ENCODE measurements at regions not wholly inside any gene's neighbourhood (a gene's known extent, or its start where the extent isn't known, plus 50 kb on each side); places are given as distances from the start of the nearest gene placed in this dataset.

DNA sequence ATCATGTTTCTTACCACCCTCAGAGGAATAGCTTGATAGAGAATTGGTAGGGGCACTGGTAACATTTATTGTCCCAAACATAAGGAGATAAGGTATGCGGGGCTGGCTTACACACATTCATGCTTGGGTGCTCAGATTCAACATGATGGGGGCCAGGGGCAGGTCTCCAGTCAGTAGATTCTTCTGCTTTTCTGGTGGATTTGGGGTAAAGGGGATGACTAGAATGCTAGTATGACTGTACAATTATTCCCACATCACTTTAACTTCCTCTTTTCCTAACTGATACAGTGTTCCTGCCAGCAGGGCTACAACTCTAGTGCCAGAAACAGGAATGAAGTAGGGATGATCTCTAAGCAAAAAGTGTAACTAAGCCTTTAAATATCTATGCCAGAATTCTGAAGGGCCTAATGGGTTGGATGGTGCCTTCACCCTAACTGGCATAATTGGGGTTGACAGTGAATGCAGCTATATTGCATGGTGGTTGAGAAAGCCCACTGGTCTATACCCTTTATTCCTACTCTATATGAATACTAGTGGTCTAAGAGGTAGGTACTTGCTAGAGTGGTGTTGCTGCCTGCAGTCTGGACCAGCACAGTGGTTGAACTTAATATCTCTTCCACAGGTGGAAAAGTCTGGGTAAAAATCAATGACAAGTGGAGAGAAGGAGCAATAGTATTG is 117.4 kb downstream of the IL12A start:
- Mint-ChIP-seq H3K36me3 (peaks cover 2% of the 10 kb centered on the region), H3K27ac (no peak overlapping the region), H3K4me1 (peaks cover under 1 to 6% (median 5%) of the 10 kb centered on the region in 3 donors), H3K9me3 (peaks cover 0 to 9% (median 0%) of the 10 kb centered on the region in 3 donors), H3K4me3 (no peak overlapping the region), H3K27me3 (no peaks in the 10 kb centered on the region)

GRCh38 chr3:160106905-160107861 is 118.0 kb upstream of the C3orf80 start:
- H3K36me3 Mint-ChIP-seq: no peaks in the 10 kb centered on the region

GRCh38 chr3:160108362-160108761 is 116.9 kb upstream of the C3orf80 start:
- Mint-ChIP-seq H3K9me3 (peaks cover 0 to 4% (median 0%) of the 10 kb centered on the region in 3 donors), H3K4me1 (peaks cover 0 to 7% (median 2%) of the 10 kb centered on the region in 3 donors), H3K27me3 (peaks cover 1% of the 10 kb centered on the region), H3K27ac (no peak overlapping the region), H3K36me3 (no peaks in the 10 kb centered on the region), H3K4me3 (no peak overlapping the region)

More at GRCh38 chr3:160106905-160107861, 118.0 kb upstream of the C3orf80 start:
- Mint-ChIP-seq H3K27ac (no peak overlapping the region), H3K9me3 (peaks cover 0 to 4% (median 0%) of the 10 kb centered on the region in 3 donors), H3K27me3 (peaks cover 1% of the 10 kb centered on the region), H3K4me3 (no peak overlapping the region), H3K4me1 (peaks cover 0 to 7% (median 2%) of the 10 kb centered on the region in 3 donors)

DNA sequence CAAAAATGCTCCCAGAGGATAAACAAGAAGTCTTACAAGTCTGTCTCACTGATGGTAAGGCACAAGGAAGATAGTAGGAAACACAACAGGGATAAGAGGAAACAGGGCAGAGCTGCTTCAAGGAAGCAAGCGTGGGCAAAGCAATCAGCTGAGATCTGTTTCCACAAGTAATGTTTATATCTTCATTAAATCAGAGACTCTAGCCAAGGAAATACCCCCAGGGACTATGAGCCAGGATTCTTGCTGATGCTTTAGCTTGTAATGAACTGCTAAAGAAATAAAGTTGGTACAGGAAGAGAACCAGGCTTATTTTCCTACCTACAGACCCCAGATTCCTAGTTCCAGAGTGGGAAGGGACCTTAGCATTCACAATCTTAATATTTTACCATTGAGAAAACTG is 112.7 kb upstream of the C3orf80 start:
- H3K27me3 Mint-ChIP-seq: peaks cover 4% of the 10 kb centered on the region
- H3K9me3 Mint-ChIP-seq: peaks cover 0 to 9% (median 0%) of the 10 kb centered on the region in 3 donors
- no peak overlapping the region for H3K4me3 Mint-ChIP-seq
- H3K36me3 Mint-ChIP-seq: no peaks in the 10 kb centered on the region
- peaks cover 0 to 5% (median 2%) of the 10 kb centered on the region in 3 donors for H3K4me1 Mint-ChIP-seq
- H3K27ac Mint-ChIP-seq: no peak overlapping the region

- H3K27ac Mint-ChIP-seq: no peak overlapping the region
- peaks cover 0 to 14% (median 0%) of the 10 kb centered on the region in 3 donors for H3K9me3 Mint-ChIP-seq
- H3K4me3 Mint-ChIP-seq: no peak overlapping the region
- peaks cover 4% of the 10 kb centered on the region for H3K27me3 Mint-ChIP-seq
- peaks cover 0 to 5% (median 2%) of the 10 kb centered on the region in 3 donors for H3K4me1 Mint-ChIP-seq
- no peaks in the 10 kb centered on the region for H3K36me3 Mint-ChIP-seq
Observed at GRCh38 chr3:160112996-160113395, 112.2 kb upstream of the C3orf80 start.

DNA sequence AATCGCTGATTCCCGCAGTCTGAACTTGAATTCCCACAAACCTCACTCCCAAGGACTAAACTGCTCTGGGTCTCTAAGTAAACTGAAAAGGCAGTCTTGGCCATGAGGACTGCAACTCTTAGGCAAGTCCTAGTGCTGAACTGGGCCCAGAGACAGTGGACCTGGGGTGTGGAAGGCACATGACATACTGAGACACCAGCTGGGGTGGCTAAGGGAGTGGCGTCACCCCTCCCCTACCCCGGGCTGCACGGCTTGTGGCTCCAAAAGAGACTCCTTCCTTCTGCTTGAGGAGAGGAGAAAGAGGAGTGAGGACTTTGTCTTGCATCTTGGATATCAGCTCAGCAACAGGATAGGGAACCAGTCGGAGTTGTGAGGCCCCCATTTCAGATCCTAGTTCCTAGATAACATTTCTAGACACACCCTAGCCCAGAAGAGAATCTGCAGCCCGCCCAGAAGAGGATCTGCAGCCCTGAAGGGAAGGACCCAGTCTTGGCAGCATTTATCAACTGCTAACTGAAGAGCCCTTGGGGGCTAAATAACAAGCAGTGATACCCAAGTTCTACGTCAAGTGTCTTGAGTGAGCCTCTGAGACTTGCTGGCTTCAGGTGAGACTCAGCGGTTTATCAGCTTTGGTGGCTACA is 110.7 kb upstream of the C3orf80 start:
- H3K27ac Mint-ChIP-seq: no peak overlapping the region
- H3K27me3 Mint-ChIP-seq: peaks cover 4% of the 10 kb centered on the region
- no peak overlapping the region for H3K4me3 Mint-ChIP-seq
- no peaks in the 10 kb centered on the region for H3K36me3 Mint-ChIP-seq
- peaks cover 0 to 5% (median 2%) of the 10 kb centered on the region in 3 donors for H3K4me1 Mint-ChIP-seq
- H3K9me3 Mint-ChIP-seq: peaks cover 0 to 11% (median 3%) of the 10 kb centered on the region in 3 donors

GRCh38 chr3:160115387-160115786 is 109.8 kb upstream of the C3orf80 start:
- Mint-ChIP-seq H3K27me3 (peaks cover 5% of the 10 kb centered on the region), H3K27ac (no peak overlapping the region), H3K36me3 (no peaks in the 10 kb centered on the region)

DNA sequence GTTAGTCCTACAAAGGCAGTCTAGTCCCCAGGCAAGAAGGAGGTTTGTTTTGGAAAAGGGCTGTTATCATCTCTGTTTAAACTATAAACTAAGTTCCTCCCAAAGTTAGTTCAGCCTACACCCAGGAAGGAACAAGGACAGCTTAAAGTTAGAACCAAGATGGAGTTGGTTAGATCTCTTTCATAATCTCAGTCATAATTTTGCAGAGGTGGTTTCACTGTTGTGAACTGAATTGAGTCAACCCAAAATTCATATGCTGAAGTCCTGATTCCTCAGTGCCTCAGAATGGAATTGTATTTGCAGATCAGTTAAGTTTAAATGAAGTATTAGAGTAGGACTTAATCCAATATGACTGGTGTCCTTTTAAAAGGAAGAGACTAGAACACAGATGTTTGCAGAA is 101.0 kb upstream of the C3orf80 start:
- Mint-ChIP-seq H3K27me3 (peaks cover 2% of the 10 kb centered on the region), H3K36me3 (no peaks in the 10 kb centered on the region), H3K27ac (no peak overlapping the region), H3K4me1 (peaks cover 1 to 6% (median 2%) of the 10 kb centered on the region in 3 donors), H3K4me3 (no peak overlapping the region), H3K9me3 (peaks cover 2 to 8% (median 3%) of the 10 kb centered on the region in 3 donors)

More at GRCh38 chr3:160115387-160115786, 109.8 kb upstream of the C3orf80 start:
- peaks cover 3 to 14% (median 7%) of the 10 kb centered on the region in 3 donors for H3K9me3 Mint-ChIP-seq
- no peak overlapping the region for H3K4me3 Mint-ChIP-seq
- H3K4me1 Mint-ChIP-seq: peaks cover 0 to 2% (median 1%) of the 10 kb centered on the region in 3 donors

DNA sequence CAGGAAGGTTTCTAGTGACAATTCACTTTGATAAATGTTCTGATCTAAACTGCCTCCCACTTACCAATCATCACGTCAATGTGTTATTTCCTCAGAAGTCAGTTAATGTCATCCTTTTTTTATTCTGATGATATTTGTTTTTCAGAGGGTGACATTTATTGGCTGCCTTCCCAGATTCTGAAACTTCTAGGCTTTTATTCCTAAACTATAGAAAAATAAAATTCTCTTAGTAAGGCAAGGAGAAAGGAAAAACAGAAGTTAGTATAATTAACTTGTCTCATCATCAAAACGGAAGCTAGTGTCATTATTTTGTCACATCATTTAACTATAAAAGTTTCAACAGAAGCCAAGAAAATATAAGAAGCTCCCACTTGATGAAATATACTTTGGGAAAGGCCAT is 100.0 kb upstream of the C3orf80 start:
- Mint-ChIP-seq H3K27ac (no peak overlapping the region), H3K4me3 (no peak overlapping the region), H3K36me3 (no peaks in the 10 kb centered on the region), H3K9me3 (peaks cover 0 to 5% (median 0%) of the 10 kb centered on the region in 3 donors), H3K27me3 (no peaks in the 10 kb centered on the region), H3K4me1 (peaks cover 9 to 13% (median 10%) of the 10 kb centered on the region in 3 donors)

DNA sequence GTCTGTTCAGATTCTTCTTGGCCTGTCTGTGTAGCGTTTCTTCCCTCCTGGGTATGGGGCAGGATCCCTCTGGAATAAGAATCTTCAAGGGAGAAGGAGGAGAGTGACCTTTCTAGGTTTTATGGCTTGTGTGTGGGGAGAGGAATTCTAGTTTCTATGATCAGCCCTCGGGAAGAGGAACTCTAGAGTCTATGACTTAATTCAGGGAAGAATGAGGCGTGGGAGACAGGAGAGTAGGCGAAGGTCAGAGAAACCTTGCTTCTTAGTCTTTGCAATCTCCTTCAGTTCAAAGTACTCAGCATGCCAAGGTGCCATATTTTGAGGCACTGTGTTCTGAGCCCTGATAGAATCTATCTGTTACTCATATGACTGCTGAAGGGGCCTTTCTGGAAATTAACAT is 99.2 kb upstream of the C3orf80 start:
- Mint-ChIP-seq H3K9me3 (no peaks in the 10 kb centered on the region), H3K27me3 (no peaks in the 10 kb centered on the region), H3K4me1 (peaks cover 9 to 13% (median 10%) of the 10 kb centered on the region in 3 donors), H3K4me3 (no peak overlapping the region), H3K27ac (no peak overlapping the region), H3K36me3 (no peaks in the 10 kb centered on the region)

- Mint-ChIP-seq H3K27ac (no peak overlapping the region), H3K4me3 (no peak overlapping the region), H3K4me1 (peaks cover 9 to 13% (median 10%) of the 10 kb centered on the region in 3 donors), H3K9me3 (no peaks in the 10 kb centered on the region), H3K27me3 (no peaks in the 10 kb centered on the region), H3K36me3 (no peaks in the 10 kb centered on the region)
Observed at GRCh38 chr3:160126761-160127160, 98.5 kb upstream of the C3orf80 start.

DNA sequence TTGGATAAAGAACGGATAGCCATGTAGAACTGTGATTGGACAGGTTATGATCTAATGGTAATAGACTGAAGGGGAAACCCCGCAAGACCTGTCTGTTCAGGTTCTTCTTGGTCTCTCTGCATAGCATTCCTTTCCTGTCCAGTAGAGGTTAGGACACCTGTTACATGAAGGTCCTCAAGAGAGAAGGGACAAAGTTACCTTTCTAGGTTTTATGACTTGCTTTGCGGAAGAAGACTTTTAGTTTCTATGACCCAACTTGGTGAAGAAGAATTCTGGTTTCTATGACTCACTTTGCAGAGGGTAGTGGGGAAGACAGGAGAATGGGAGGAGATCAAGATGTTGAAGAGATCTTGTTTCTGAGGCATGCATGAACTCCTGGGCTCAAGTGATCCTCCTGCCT is 97.9 kb upstream of the C3orf80 start:
- Mint-ChIP-seq H3K36me3 (no peaks in the 10 kb centered on the region), H3K4me3 (no peak overlapping the region), H3K27ac (no peak overlapping the region), H3K27me3 (no peaks in the 10 kb centered on the region), H3K9me3 (no peaks in the 10 kb centered on the region), H3K4me1 (peaks cover 9 to 13% (median 10%) of the 10 kb centered on the region in 3 donors)

- Mint-ChIP-seq H3K36me3 (no peaks in the 10 kb centered on the region), H3K4me3 (no peak overlapping the region), H3K27me3 (no peaks in the 10 kb centered on the region), H3K27ac (no peak overlapping the region), H3K4me1 (peaks cover 9 to 13% (median 10%) of the 10 kb centered on the region in 3 donors), H3K9me3 (no peaks in the 10 kb centered on the region)
Observed at GRCh38 chr3:160128056-160128455, 97.2 kb upstream of the C3orf80 start.

DNA sequence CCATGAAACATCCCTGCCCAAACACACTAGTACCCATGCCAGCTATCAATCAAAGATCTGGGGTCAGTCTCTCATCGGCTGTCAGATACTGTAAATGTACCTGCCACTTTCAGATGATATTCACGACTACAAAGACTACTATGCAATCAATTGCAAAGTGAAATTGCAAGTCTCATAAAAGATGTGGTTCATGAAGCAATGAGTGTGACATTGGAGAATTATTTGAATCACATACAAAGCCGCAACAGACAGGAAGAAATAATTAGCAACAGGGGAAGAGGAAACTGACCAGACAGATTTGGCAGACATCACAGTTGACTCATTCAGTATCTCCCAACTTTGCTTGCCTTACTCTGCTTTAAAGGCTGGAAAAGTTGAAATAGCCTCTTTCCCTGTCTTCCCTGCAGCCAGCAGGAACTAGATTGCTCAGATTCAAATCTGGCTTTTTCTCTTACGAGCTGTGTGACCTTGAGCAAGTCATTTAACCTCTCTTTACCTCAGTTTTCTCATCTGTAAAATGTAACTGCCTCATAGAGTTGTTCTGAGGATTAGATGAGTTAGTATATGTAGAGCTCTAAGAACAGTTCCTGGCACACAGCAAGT is 95.7 kb upstream of the C3orf80 start:
- Mint-ChIP-seq H3K9me3 (no peaks in the 10 kb centered on the region), H3K27me3 (no peaks in the 10 kb centered on the region)

More for the DNA sequence above, 95.7 kb upstream of the C3orf80 start:
- Mint-ChIP-seq H3K4me3 (peak overlapping the region in 1 of 4 donors; percentile 49), H3K4me1 (peaks cover 9 to 13% (median 10%) of the 10 kb centered on the region in 3 donors), H3K27ac (no peak overlapping the region), H3K36me3 (no peaks in the 10 kb centered on the region)
